ENCODE measurements at regions not wholly inside any gene's neighbourhood (a gene's known extent, or its start where the extent isn't known, plus 50 kb on each side); places are given as distances from the start of the nearest gene placed in this dataset.

DNA sequence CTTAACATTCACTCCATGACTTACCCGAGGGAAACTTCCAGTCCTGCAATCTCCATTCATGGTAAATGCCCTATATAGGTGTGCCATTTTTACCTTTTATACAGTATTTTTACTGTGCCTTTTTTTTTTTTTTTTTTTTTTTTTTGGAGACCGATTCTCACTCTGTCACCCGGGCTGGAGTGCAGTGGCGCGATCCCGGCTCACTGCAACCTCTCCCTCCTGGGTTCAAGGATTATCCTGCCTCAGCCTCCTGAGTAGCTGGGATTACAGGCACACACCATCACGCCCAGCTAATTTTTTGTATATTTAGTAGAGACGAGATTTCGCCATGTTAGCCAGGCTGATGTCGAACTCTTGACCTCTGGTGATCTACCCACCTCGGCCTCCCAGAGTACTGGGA, 124.4 kb upstream of the PLPPR4 start:
- TF ChIP-seq CTCF (IDR thresholded peaks at IDR 0.05; ENCODE audit: low read depth, low read length, poor library complexity, severe bottlenecking): no peak
- TF ChIP-seq EZH2phosphoT487 (IDR thresholded peaks at IDR 0.05; ENCODE audit: borderline replicate concordance, low read length): no peak
- Histone ChIP-seq H3K36me3 (ENCODE audit: control insufficient read depth, low read length) (no peaks in the 10 kb centered on the region), H3K9me2 (replicated peaks; ENCODE audit: control insufficient read depth, low read length) (no peaks in the 10 kb centered on the region), H3K9me3 (ENCODE audit: control insufficient read depth, insufficient read depth, low read length) (peaks cover 4% of the 10 kb centered on the region; the same call in 1 of the 2 replicates), H3K27me3 (ENCODE audit: control insufficient read depth, low read length) (no peaks in the 10 kb centered on the region), H3F3A (ENCODE audit: control insufficient read depth, insufficient read depth) (no peaks in the 10 kb centered on the region), H3K79me2 (ENCODE audit: control insufficient read depth, low read length) (no peaks in the 10 kb centered on the region), H3K4me1 (ENCODE audit: control insufficient read depth, low read length) (no peaks in the 10 kb centered on the region), H4K20me1 (ENCODE audit: control insufficient read depth, insufficient read depth, low read depth, low read length) (no peaks in the 10 kb centered on the region), H3K4me2 (ENCODE audit: low read length) (no peak overlapping the region), H3K4me3 (ENCODE audit: low read length) (no peak overlapping the region), H3K27ac (ENCODE audit: low read depth, low read length) (no peak overlapping the region)

DNA sequence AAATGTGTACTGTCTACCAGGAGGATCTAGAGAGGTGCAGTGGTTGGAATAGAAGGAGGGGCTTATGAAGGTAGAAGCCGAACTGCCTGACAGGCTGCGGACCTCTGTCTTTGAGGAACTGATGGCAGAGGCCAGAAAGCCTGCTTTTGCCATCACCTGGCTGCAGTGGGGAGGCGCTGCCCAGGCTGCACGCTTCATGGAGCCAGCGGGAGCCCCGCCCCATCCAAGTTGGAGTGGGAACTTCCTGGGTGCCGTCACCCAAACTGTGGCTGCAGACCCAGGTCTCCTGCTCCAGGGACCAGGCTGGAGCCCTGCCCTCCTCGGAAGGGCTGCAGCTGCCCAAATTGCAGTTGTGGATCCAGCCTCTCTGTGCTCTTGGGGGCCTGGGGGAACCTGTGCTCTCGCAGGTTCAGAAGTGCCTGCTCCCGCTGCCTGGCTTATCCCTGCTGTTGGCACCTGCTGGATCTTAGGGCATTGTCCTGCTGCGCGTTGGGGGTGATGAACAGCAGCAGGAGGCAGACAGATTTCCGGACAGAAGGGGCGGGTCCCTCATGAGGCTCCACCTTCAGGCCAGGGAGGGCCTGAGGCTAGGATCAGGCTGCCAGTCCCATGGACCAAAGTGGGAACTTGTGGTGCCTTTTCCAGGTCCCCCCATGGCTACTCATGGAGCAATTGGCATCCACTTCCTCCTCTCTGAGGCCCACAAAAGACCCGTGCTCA, 118.0 kb upstream of the PLPPR4 start:
- no peaks in the 10 kb centered on the region for H3K9me3 ChIP-seq (ENCODE audit: control insufficient read depth, insufficient read depth, low read length)
- no peaks in the 10 kb centered on the region for H3K79me2 ChIP-seq (ENCODE audit: control insufficient read depth, low read length)
- no peaks in the 10 kb centered on the region for H3K36me3 ChIP-seq (ENCODE audit: control insufficient read depth, low read length)
- no peaks in the 10 kb centered on the region for H3K9me2 ChIP-seq (replicated peaks; ENCODE audit: control insufficient read depth, low read length)
- no peaks in the 10 kb centered on the region for H3K27me3 ChIP-seq (ENCODE audit: control insufficient read depth, low read length)
- H3K4me1 ChIP-seq (ENCODE audit: control insufficient read depth, low read length): no peaks in the 10 kb centered on the region
- H3K4me3 ChIP-seq (ENCODE audit: low read length): no peak overlapping the region
- no peaks in the 10 kb centered on the region for H3F3A ChIP-seq (ENCODE audit: control insufficient read depth, insufficient read depth)
- no peak overlapping the region for H3K27ac ChIP-seq (ENCODE audit: low read depth, low read length)
- no peaks in the 10 kb centered on the region for H4K20me1 ChIP-seq (ENCODE audit: control insufficient read depth, insufficient read depth, low read depth, low read length)
- TF ChIP-seq CTCF (IDR thresholded peaks at IDR 0.05; ENCODE audit: low read depth, low read length, poor library complexity, severe bottlenecking) (no peak), EZH2phosphoT487 (IDR thresholded peaks at IDR 0.05; ENCODE audit: borderline replicate concordance, low read length) (no peak)
- H3K4me2 ChIP-seq (ENCODE audit: low read length): no peak overlapping the region

DNA sequence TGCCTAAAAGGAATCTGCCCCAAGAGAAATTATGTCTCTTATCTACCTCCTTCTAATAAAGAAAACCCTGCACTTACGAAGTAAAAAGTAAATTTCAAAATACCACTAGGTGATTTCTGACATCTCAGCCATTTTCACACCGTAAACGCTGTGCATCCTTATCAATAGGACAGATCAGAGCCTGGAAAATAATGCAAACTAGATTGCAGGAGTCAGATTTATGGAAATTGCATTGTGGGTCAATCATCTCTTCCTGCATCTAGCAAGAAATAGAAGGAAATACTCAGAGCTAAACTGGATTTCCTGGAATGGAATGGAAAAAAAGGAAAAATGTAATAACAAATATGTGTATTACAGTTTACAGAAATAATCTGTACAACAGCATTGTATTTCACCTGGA, 114.3 kb upstream of the PLPPR4 start:
- Histone ChIP-seq H4K20me1 (ENCODE audit: control insufficient read depth, insufficient read depth, low read depth, low read length) (no peaks in the 10 kb centered on the region), H3K4me2 (ENCODE audit: low read length) (no peak overlapping the region), H3K79me2 (ENCODE audit: control insufficient read depth, low read length) (no peaks in the 10 kb centered on the region), H3K4me3 (ENCODE audit: low read length) (no peak overlapping the region), H3F3A (ENCODE audit: control insufficient read depth, insufficient read depth) (no peaks in the 10 kb centered on the region), H3K27me3 (ENCODE audit: control insufficient read depth, low read length) (no peaks in the 10 kb centered on the region), H3K27ac (ENCODE audit: low read depth, low read length) (no peak overlapping the region), H3K9me2 (replicated peaks; ENCODE audit: control insufficient read depth, low read length) (no peaks in the 10 kb centered on the region), H3K36me3 (ENCODE audit: control insufficient read depth, low read length) (no peaks in the 10 kb centered on the region), H3K4me1 (ENCODE audit: control insufficient read depth, low read length) (no peaks in the 10 kb centered on the region), H3K9me3 (ENCODE audit: control insufficient read depth, insufficient read depth, low read length) (no peaks in the 10 kb centered on the region)
- TF ChIP-seq CTCF (IDR thresholded peaks at IDR 0.05; ENCODE audit: low read depth, low read length, poor library complexity, severe bottlenecking) (no peak), EZH2phosphoT487 (IDR thresholded peaks at IDR 0.05; ENCODE audit: borderline replicate concordance, low read length) (no peak)
